Liver (tissue), 3 donors: ENCODE measurements at regions not wholly inside any gene's neighbourhood (a gene's known extent, or its start where the extent isn't known, plus 50 kb on each side); places are given as distances from the start of the nearest gene placed in this dataset.

Source experiments
- CTCF ChIP-seq: fragments of 150-350 bp; IDR thresholded peaks from 2 replicates; pipeline ENCODE4 v1.5.1; 2017; ENCODE audit warnings: improper control_type of control experiment, low read depth, low read length; ENCODE audit not compliant: missing input control
- EGR1 ChIP-seq, 2 donors: IDR thresholded peaks; 2 replicates each; pipeline ENCODE4 v1.6.1; 2016 to 2018; ENCODE audit warnings: antibody characterized with exemption in 2 of 2, low read depth in 2 of 2
- JUND ChIP-seq, 2 donors: IDR thresholded peaks; 2 replicates each; pipeline ENCODE4 v1.6.1; 2016; ENCODE audit warnings: antibody characterized with exemption in 2 of 2
- MAX ChIP-seq: IDR thresholded peaks from 2 replicates; pipeline ENCODE4 v1.6.1; 2016; ENCODE audit warnings: antibody characterized with exemption
- RAD21 ChIP-seq, 2 donors: IDR thresholded peaks; 2 replicates each; pipeline ENCODE4 v1.6.1; 2016; ENCODE audit warnings: antibody characterized with exemption in 2 of 2, mild to moderate bottlenecking in 2 of 2
- REST ChIP-seq: IDR thresholded peaks from 2 replicates; pipeline ENCODE4 v1.6.1; 2016; ENCODE audit warnings: antibody characterized with exemption, mild to moderate bottlenecking
- YY1 ChIP-seq: IDR thresholded peaks from 2 replicates; pipeline ENCODE4 v1.6.1; 2016; ENCODE audit warnings: antibody characterized with exemption, mild to moderate bottlenecking
- donor health status: healthy.
- donor health status: healthy.

- no peak for TF ChIP-seq CTCF
- TF ChIP-seq EGR1 (IDR thresholded peaks at IDR 0.05; ENCODE audit: low read depth in 2 of 2), result no peak
- TF ChIP-seq REST, result no peak
- no peak for TF ChIP-seq JUND (IDR thresholded peaks at IDR 0.05)
- no peak for TF ChIP-seq MAX
- TF ChIP-seq RAD21 (IDR thresholded peaks at IDR 0.05), result no peak
- no peak for TF ChIP-seq YY1
Measured at GRCh38 chr1:240682859-240683242, 70.9 kb upstream of the GREM2 start.
